H1 (cell line): ENCODE measurements at regions not wholly inside any gene's neighbourhood (a gene's known extent, or its start where the extent isn't known, plus 50 kb on each side); places are given as distances from the start of the nearest gene placed in this dataset.

Experiments
- CTCF ChIA-PET: fragments of 300-600 bp; sonication (Branson Sonifier 250); formaldehyde crosslinking; loops from one replicate; lab custom pipeline; 2021; ENCODE audit not compliant: partially characterized antibody; lab: Charles Lee
- POLR2A ChIA-PET: fragments of 300-600 bp; sonication (Branson Sonifier 250); formaldehyde crosslinking; loops from one replicate; lab custom pipeline; 2021; ENCODE audit warnings: inconsistent platforms; ENCODE audit not compliant: partially characterized antibody; lab: Charles Lee
- DNase-seq, 2 experiments: peaks; one replicate each; pipeline versions ENCODE4 v3.0.0 to v3.0.0-alpha.2; 2010 to 2022; ENCODE audit warnings: low spot score in 2 of 2, low read depth in 1 of 2, mixed read lengths in 1 of 2
- FAIRE-seq: peaks from 2 replicates; lab custom pipeline; 2011; peaks lifted over from hg19 to GRCh38; lab: Jason Lieb, UNC
- H2AFZ ChIP-seq: 2 replicates; pipeline ENCODE4 v1.8.1; 2012; ENCODE audit warnings: low read length, inconsistent platforms
- H2AK5ac ChIP-seq: 2 replicates; pipeline ENCODE4 v1.6.1; 2013; ENCODE audit warnings: low read depth, low read length
- H2BK120ac ChIP-seq: replicated peaks from 2 replicates; pipeline ENCODE3; 2013; ENCODE audit warnings: low read depth, low read length, inconsistent platforms
- H2BK12ac ChIP-seq: 2 replicates; pipeline ENCODE4 v1.6.1; 2013; ENCODE audit warnings: low read depth, low read length
- H2BK15ac ChIP-seq: 2 replicates; pipeline ENCODE4 v1.6.1; 2013; ENCODE audit warnings: low read length
- H2BK20ac ChIP-seq: 2 replicates; pipeline ENCODE4 v1.6.1; 2013; ENCODE audit warnings: low read length
- H2BK5ac ChIP-seq: 2 replicates; pipeline ENCODE4 v1.6.1; 2013; ENCODE audit warnings: low read depth, low read length
- H3K14ac ChIP-seq: 2 replicates; pipeline ENCODE4 v1.6.1; 2013; ENCODE audit warnings: inconsistent platforms; ENCODE audit not compliant: insufficient read length
- H3K18ac ChIP-seq: 2 replicates; pipeline ENCODE4 v1.6.1; 2013; ENCODE audit warnings: low read length; ENCODE audit errors: extremely low read depth
- H3K23ac ChIP-seq: 2 replicates; pipeline ENCODE4 v1.6.1; 2013; ENCODE audit warnings: inconsistent platforms; ENCODE audit not compliant: insufficient read length
- H3K23me2 ChIP-seq: 2 replicates; pipeline ENCODE4 v1.6.1; 2013; ENCODE audit warnings: low read depth, low read length
- H3K27ac ChIP-seq: 2 replicates; pipeline ENCODE4 v1.6.1; 2011; ENCODE audit warnings: low read depth, low read length, inconsistent platforms
- H3K27me3 ChIP-seq, 4 experiments: replicated peaks in 1 of 4; 1 replicate in 1 of 4; 2 replicates in 3 of 4; pipeline versions ENCODE4 v1.6.1 to v1.8.1; 2011 to 2013; ENCODE audit warnings: low read length in 3 of 4, mild to moderate bottlenecking in 3 of 4, inconsistent platforms in 2 of 4, mixed read lengths in 2 of 4, moderate library complexity in 1 of 4; ENCODE audit not compliant: control insufficient read depth in 3 of 4, insufficient read depth in 3 of 4; ENCODE audit errors: extremely low read depth in 1 of 4
- H3K36me3 ChIP-seq, 4 experiments: 2 replicates each; pipeline versions ENCODE4 v1.6.1 to v1.8.1; 2011 to 2013; ENCODE audit warnings: mild to moderate bottlenecking in 4 of 4, low read length in 3 of 4, moderate library complexity in 2 of 4, control low read depth in 1 of 4, inconsistent platforms in 1 of 4; ENCODE audit not compliant: insufficient read depth in 4 of 4, control insufficient read depth in 2 of 4
- H3K4ac ChIP-seq: replicated peaks from 2 replicates; pipeline ENCODE3; 2013; ENCODE audit warnings: low read length, low read depth, mixed read lengths, inconsistent platforms; ENCODE audit not compliant: insufficient read length
- H3K4me1 ChIP-seq, 4 experiments: replicated peaks in 1 of 4; 1 replicate in 1 of 4; 2 replicates in 3 of 4; pipeline versions ENCODE4 v1.6.1 to v1.8.1; 2011 to 2013; ENCODE audit warnings: low read length in 3 of 4, inconsistent platforms in 2 of 4, mixed read lengths in 1 of 4; ENCODE audit not compliant: insufficient read depth in 4 of 4, control insufficient read depth in 3 of 4
- H3K4me2 ChIP-seq, 2 experiments: 2 replicates each; pipeline versions ENCODE4 v1.6.1 to v1.8.1; 2011 to 2013; ENCODE audit warnings: low read depth in 2 of 2, low read length in 2 of 2, control low read depth in 1 of 2, inconsistent platforms in 1 of 2, mild to moderate bottlenecking in 1 of 2; ENCODE audit not compliant: insufficient read depth in 1 of 2
- H3K4me3 ChIP-seq, 4 experiments: fragments of 200-600, 300-600 bp in 1 of 4; sonication (generic), shearing (Covaris generic), sonication (Bioruptor Twin) in 1 of 4; 2 replicates each; pipeline versions ENCODE4 v1.5.1 to v1.8.1; 2011 to 2016; ENCODE audit warnings: low read length in 4 of 4, low read depth in 3 of 4, control low read depth in 2 of 4, inconsistent platforms in 2 of 4, mild to moderate bottlenecking in 2 of 4, mixed read lengths in 1 of 4, moderate library complexity in 1 of 4; ENCODE audit not compliant: insufficient read depth in 2 of 4; ENCODE audit errors: extremely low read depth in 1 of 4
- H3K56ac ChIP-seq: replicated peaks from 2 replicates; pipeline ENCODE3; 2013; ENCODE audit warnings: low read depth, mild to moderate bottlenecking, mixed read lengths, low read length, inconsistent platforms; ENCODE audit not compliant: insufficient read length
- H3K79me1 ChIP-seq: 2 replicates; pipeline ENCODE4 v1.6.1; 2013; ENCODE audit warnings: low read depth, low read length, control low read depth
- H3K79me2 ChIP-seq, 2 experiments: 2 replicates each; pipeline versions ENCODE4 v1.6.1 to v1.8.1; 2012 to 2013; ENCODE audit warnings: low read length in 2 of 2, mild to moderate bottlenecking in 2 of 2, inconsistent platforms in 1 of 2; ENCODE audit not compliant: insufficient read depth in 2 of 2, control insufficient read depth in 1 of 2
- H3K9ac ChIP-seq, 4 experiments: replicated peaks in 1 of 4; 1 replicate in 1 of 4; 2 replicates in 3 of 4; pipeline versions ENCODE4 v1.6.1 to v1.8.1; 2011 to 2013; ENCODE audit warnings: low read depth in 3 of 4, low read length in 3 of 4, control low read depth in 2 of 4, mild to moderate bottlenecking in 2 of 4, moderate library complexity in 2 of 4, inconsistent platforms in 1 of 4; ENCODE audit errors: extremely low read depth in 1 of 4
- H3K9me3 ChIP-seq, 2 experiments: 2 replicates each; pipeline versions ENCODE4 v1.6.1 to v1.8.1; 2012 to 2013; ENCODE audit warnings: mild to moderate bottlenecking in 2 of 2, moderate library complexity in 2 of 2, control low read depth in 1 of 2, inconsistent platforms in 1 of 2, low read depth in 1 of 2, low read length in 1 of 2, mixed read lengths in 1 of 2; ENCODE audit not compliant: insufficient read depth in 2 of 2
- H4K20me1 ChIP-seq, 2 experiments: replicated peaks in 1 of 2; 2 replicates each; pipeline versions ENCODE3 to v1.8.1; 2011 to 2013; ENCODE audit warnings: inconsistent platforms in 2 of 2, low read length in 2 of 2, mild to moderate bottlenecking in 1 of 2; ENCODE audit not compliant: insufficient read depth in 2 of 2, control insufficient read depth in 1 of 2
- H4K5ac ChIP-seq: 2 replicates; pipeline ENCODE4 v1.6.1; 2013; ENCODE audit warnings: low read length, low read depth, mixed read lengths, inconsistent platforms; ENCODE audit not compliant: insufficient read length
- H4K8ac ChIP-seq: 2 replicates; pipeline ENCODE4 v1.8.0; 2013; ENCODE audit warnings: mild to moderate bottlenecking, moderate library complexity, low read length, inconsistent platforms; ENCODE audit not compliant: insufficient read depth; ENCODE audit errors: extremely low read depth
- H4K91ac ChIP-seq: replicated peaks from 2 replicates; pipeline ENCODE3; 2013; ENCODE audit warnings: low read length, mixed read lengths, inconsistent platforms; ENCODE audit not compliant: insufficient read length
- ASH2L ChIP-seq: fragments of 200-600, 300-600 bp; sonication (generic); IDR thresholded peaks from one replicate; pipeline ENCODE4 v1.7.1; 2017; ENCODE audit warnings: low read length
- ATF2 ChIP-seq: IDR thresholded peaks from 2 replicates; pipeline ENCODE4 v1.6.1; 2012; ENCODE audit warnings: low read length, inconsistent platforms
- BRCA1 ChIP-seq: IDR thresholded peaks from 2 replicates; pipeline ENCODE4 v1.6.1; 2012; ENCODE audit warnings: low read depth, low read length, improper control_type of control experiment
- CHD2 ChIP-seq: IDR thresholded peaks from 2 replicates; pipeline ENCODE4 v1.6.1; 2012; ENCODE audit warnings: low read length, improper control_type of control experiment
- CREB1 ChIP-seq: IDR thresholded peaks from 2 replicates; pipeline ENCODE4 v1.6.1; 2012; ENCODE audit warnings: inconsistent platforms
- EGR1 ChIP-seq: IDR thresholded peaks from 2 replicates; pipeline ENCODE4 v1.6.1; 2011; ENCODE audit warnings: low read depth, low read length, borderline replicate concordance
- EP300 ChIP-seq, 2 experiments: IDR thresholded peaks; 1 replicate in 1 of 2; 2 replicates in 1 of 2; pipeline ENCODE4 v1.6.1; 2011 to 2012; ENCODE audit warnings: low read depth in 2 of 2, low read length in 2 of 2, mild to moderate bottlenecking in 2 of 2, borderline replicate concordance in 1 of 2, inconsistent platforms in 1 of 2, moderate library complexity in 1 of 2
- HDAC6 ChIP-seq: IDR thresholded peaks from one replicate; pipeline ENCODE4 v1.7.1; 2012; ENCODE audit warnings: low read depth, mild to moderate bottlenecking, inconsistent platforms, low read length, moderate library complexity
- MAFK ChIP-seq: IDR thresholded peaks from 2 replicates; pipeline ENCODE4 v1.6.1; 2012; ENCODE audit warnings: low read depth, mild to moderate bottlenecking, improper control_type of control experiment, low read length
- POLR2A ChIP-seq, 2 experiments: IDR thresholded peaks; 1 replicate in 1 of 2; 2 replicates in 1 of 2; pipeline ENCODE4 v1.6.1; 2011; ENCODE audit warnings: low read depth in 2 of 2, low read length in 2 of 2, mild to moderate bottlenecking in 2 of 2; ENCODE audit errors: control extremely low read depth in 1 of 2
- POLR2AphosphoS5 ChIP-seq: IDR thresholded peaks from 2 replicates; pipeline ENCODE4 v1.6.1; 2011; ENCODE audit warnings: low read depth, low read length
- RBBP5 ChIP-seq: IDR thresholded peaks from 2 replicates; pipeline ENCODE4 v1.7.1; 2012; ENCODE audit warnings: low read depth, mild to moderate bottlenecking, inconsistent platforms, low read length, moderate library complexity, borderline replicate concordance
- SP4 ChIP-seq: IDR thresholded peaks from 2 replicates; pipeline ENCODE4 v1.6.1; 2012; ENCODE audit warnings: low read length, inconsistent platforms
- TCF12 ChIP-seq: IDR thresholded peaks from 2 replicates; pipeline ENCODE4 v1.6.1; 2011; ENCODE audit warnings: low read depth, mild to moderate bottlenecking, low read length
- YY1 ChIP-seq: IDR thresholded peaks from 2 replicates; pipeline ENCODE4 v1.6.1; 2011; ENCODE audit warnings: low read depth, mild to moderate bottlenecking, low read length
- WGBS, 2 experiments: shearing (Covaris generic) in 1 of 2; methylation state at CpG; one replicate each; pipeline versions ENCODE4 v1.1.6 to v1.1.7; 2013 to 2015; ENCODE audit warnings: low lambda C conversion rate in 2 of 2, mixed read lengths in 2 of 2, inconsistent platforms in 1 of 2, low coverage in 1 of 2, missing lambda C conversion rate in 1 of 2; ENCODE audit not compliant: insufficient replicate concordance in 2 of 2, insufficient coverage in 1 of 2, insufficient read length in 1 of 2; ENCODE audit errors: extremely low coverage in 1 of 2, missing lambda C conversion rate in 1 of 2; 5-methylcytosine and 5-hydroxymethylcytosine counted together

GRCh38 chr12:42762395-42762925, 172.9 kb upstream of the PRICKLE1 start:
- H4K8ac ChIP-seq, result no peak overlapping the region
- no peak overlapping the region for H2BK5ac ChIP-seq
- no peak overlapping the region for H3K27ac ChIP-seq
- H3K4me1 ChIP-seq, result peaks cover 4 to 10% (median 5%) of the 10 kb centered on the region in 4 experiments; a peak in 6 of 7 replicates
- no peaks in the 10 kb centered on the region for H4K20me1 ChIP-seq
- no peaks in the 10 kb centered on the region for H3K79me1 ChIP-seq
- DNase-seq, result no peak
- no peak for FAIRE-seq
- H2BK12ac ChIP-seq, result no peak overlapping the region
- no peak overlapping the region for H2AK5ac ChIP-seq
- 95% methylated on average over 1 of the region's 1 CpG; no CpG with 5 or more reads in 1 of the 2 experiments for WGBS, 2 experiments
- H2BK120ac ChIP-seq, result no peak overlapping the region
- H3K23me2 ChIP-seq, result no peaks in the 10 kb centered on the region
- H4K5ac ChIP-seq, result no peak overlapping the region
- no peak overlapping the region for H3K4ac ChIP-seq
- H3K4me3 ChIP-seq, result no peak overlapping the region
- POLR2A ChIA-PET, result no interaction called here
- H3K9ac ChIP-seq, result no peak overlapping the region
- H3K4me2 ChIP-seq, result no peak overlapping the region
- H4K91ac ChIP-seq, result no peak overlapping the region
- no peaks in the 10 kb centered on the region for H3K9me3 ChIP-seq
- 0 out of 2 replicates have a peak overlapping the region, but pooled peaks have one; percentile 47 for H2BK15ac ChIP-seq
- H2BK20ac ChIP-seq, result no peak overlapping the region
- no peak overlapping the region for H3K18ac ChIP-seq
- CTCF ChIA-PET, result no interaction called here
- H3K56ac ChIP-seq, result no peak overlapping the region
- no peak overlapping the region for H3K23ac ChIP-seq
- H3K79me2 ChIP-seq, result no peaks in the 10 kb centered on the region
- no peaks in the 10 kb centered on the region; a peak in 1 of 8 replicates for H3K36me3 ChIP-seq
- no peaks in the 10 kb centered on the region for H3K27me3 ChIP-seq
- no peak overlapping the region for H3K14ac ChIP-seq
- H2AFZ ChIP-seq, result no peak overlapping the region
- TF ChIP-seq TCF12 (no peak), RBBP5 (no peak), ATF2 (no peak), BRCA1 (no peak), EP300 (IDR thresholded peaks at IDR 0.05; ENCODE audit: borderline replicate concordance in 1 of 2, low read depth in 2 of 2, low read length in 2 of 2) (no peak), SP4 (no peak), HDAC6 (no peak), MAFK (no peak), POLR2A (IDR thresholded peaks at IDR 0.05; ENCODE audit: control extremely low read depth in 1 of 2, low read depth in 2 of 2, low read length in 2 of 2) (no peak), EGR1 (no peak), ASH2L (no peak), CREB1 (no peak), YY1 (no peak), POLR2AphosphoS5 (no peak), CHD2 (no peak)
